ENCODE measurements at regions not wholly inside any gene's neighbourhood (a gene's known extent, or its start where the extent isn't known, plus 50 kb on each side); places are given as distances from the start of the nearest gene placed in this dataset.
"Not testable (repeated sequence)": the region's sequence is repeated elsewhere in the genome, so short reads cannot be mapped to it uniquely, and the experiment has no call there.

DNA sequence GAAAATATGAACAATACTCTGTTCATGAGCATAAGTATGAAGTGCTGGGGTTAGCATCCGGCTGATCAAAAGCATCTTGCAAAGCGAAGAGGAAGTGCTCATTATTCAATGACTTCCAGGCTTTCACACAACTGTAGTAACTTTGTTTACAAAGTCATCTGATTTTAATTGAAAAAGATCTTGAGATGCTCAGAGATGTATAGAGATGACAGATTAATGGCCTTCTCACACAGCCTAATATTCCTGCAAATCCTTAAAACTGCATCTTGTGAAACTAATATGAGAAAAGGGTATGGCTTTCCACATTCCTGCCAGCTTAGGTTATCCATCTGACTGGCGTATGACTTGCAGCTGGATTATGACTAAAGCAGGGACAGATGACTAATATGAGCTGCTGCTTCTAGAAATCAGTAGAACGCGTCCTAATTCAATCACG lies 125.4 kb downstream of the CASP12 start:
- no peaks in the 10 kb centered on the region for H3K9me3 ChIP-seq
- no peaks in the 10 kb centered on the region for H3K36me3 ChIP-seq (ENCODE audit: insufficient read depth in 1 of 2, low read depth in 1 of 2)
- no peaks in the 10 kb centered on the region for H3K4me1 ChIP-seq
- no peak overlapping the region for H3K27ac ChIP-seq
- no peak for DNase-seq
- H3K27me3 ChIP-seq (ENCODE audit: insufficient read depth in 3 of 3, low read length in 2 of 3) = no peaks in the 10 kb centered on the region
- TF ChIP-seq, protein P1, sequence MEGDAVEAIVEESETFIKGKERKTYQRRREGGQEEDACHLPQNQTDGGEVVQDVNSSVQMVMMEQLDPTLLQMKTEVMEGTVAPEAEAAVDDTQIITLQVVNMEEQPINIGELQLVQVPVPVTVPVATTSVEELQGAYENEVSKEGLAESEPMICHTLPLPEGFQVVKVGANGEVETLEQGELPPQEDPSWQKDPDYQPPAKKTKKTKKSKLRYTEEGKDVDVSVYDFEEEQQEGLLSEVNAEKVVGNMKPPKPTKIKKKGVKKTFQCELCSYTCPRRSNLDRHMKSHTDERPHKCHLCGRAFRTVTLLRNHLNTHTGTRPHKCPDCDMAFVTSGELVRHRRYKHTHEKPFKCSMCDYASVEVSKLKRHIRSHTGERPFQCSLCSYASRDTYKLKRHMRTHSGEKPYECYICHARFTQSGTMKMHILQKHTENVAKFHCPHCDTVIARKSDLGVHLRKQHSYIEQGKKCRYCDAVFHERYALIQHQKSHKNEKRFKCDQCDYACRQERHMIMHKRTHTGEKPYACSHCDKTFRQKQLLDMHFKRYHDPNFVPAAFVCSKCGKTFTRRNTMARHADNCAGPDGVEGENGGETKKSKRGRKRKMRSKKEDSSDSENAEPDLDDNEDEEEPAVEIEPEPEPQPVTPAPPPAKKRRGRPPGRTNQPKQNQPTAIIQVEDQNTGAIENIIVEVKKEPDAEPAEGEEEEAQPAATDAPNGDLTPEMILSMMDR (IDR thresholded peaks at IDR 0.05) = no peak
- intact Hi-C loops (cut with DNase I) = no loop called here
- ATAC-seq = peak in 1 of 4 donors; percentile 35
- no peak overlapping the region for H3K4me3 ChIP-seq
- WGBS, 3 donors = 15 to 26% (median 16%) methylated on average over 6 of the region's 6 CpGs

DNA sequence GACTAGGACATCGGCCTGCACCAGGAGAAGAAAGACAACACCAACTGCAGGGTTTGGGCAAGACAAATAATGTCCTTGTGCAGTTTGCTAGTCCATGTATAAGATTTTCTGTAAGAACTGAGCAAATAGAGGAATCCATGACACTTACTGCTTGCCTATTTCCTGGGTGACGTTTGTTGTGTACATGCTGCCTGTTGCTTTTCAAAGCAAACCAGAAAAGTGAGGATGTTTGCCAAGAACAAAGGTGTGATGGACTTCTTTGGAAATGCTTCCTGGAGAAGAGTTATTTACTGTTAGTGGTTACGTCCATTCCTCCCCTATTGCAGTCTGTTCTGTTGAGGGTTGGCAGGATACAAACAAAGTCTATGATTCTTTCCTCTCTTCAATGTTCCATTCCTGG lies 126.5 kb downstream of the CASP12 start:
- ATAC-seq (no peak), DNase-seq (no peak)
- Histone ChIP-seq H3K4me1 (no peaks in the 10 kb centered on the region), H3K27me3 (ENCODE audit: insufficient read depth in 3 of 3, low read length in 2 of 3) (no peaks in the 10 kb centered on the region), H3K36me3 (ENCODE audit: insufficient read depth in 1 of 2, low read depth in 1 of 2) (no peaks in the 10 kb centered on the region), H3K4me3 (no peak overlapping the region), H3K9me3 (no peaks in the 10 kb centered on the region), H3K27ac (no peak overlapping the region)
- TF ChIP-seq, protein P1 (IDR thresholded peaks at IDR 0.05) = no peak
- WGBS, 3 donors = 76 to 89% (median 82%) methylated on average over 3 of the region's 3 CpGs
- intact Hi-C loops (cut with DNase I) = no loop called here

- H3K4me3 ChIP-seq; H3K36me3 ChIP-seq (ENCODE audit: insufficient read depth in 1 of 2, low read depth in 1 of 2); H3K27ac ChIP-seq; intact Hi-C loops (cut with DNase I); H3K4me1 ChIP-seq; H3K27me3 ChIP-seq (ENCODE audit: insufficient read depth in 3 of 3, low read length in 2 of 3); ATAC-seq; DNase-seq; H3K9me3 ChIP-seq: not testable (repeated sequence)
- WGBS, 3 donors = 92 to 99% (median 95%) methylated on average over 3 of the region's 3 CpGs
These were observed 127.2 kb downstream of the CASP12 start for GRCh38 chr11:104771046-104771445.

GRCh38 chr11:104765401-104766095 lies 132.7 kb downstream of the CASP12 start:
- ATAC-seq (no peak), DNase-seq (no peak)
- 55 to 65% (median 56%) methylated on average over 8 of the region's 8 CpGs for WGBS, 3 donors
- Histone ChIP-seq H3K36me3 (ENCODE audit: insufficient read depth in 1 of 2, low read depth in 1 of 2) (no peaks in the 10 kb centered on the region), H3K4me1 (no peaks in the 10 kb centered on the region), H3K9me3 (no peaks in the 10 kb centered on the region), H3K27me3 (ENCODE audit: insufficient read depth in 3 of 3, low read length in 2 of 3) (no peaks in the 10 kb centered on the region), H3K27ac (no peak overlapping the region), H3K4me3 (no peak overlapping the region)
- intact Hi-C loops (cut with DNase I) = no loop called here
- TF ChIP-seq, protein P1 (IDR thresholded peaks at IDR 0.05) = no peak

- Histone ChIP-seq H3K4me1 (no peaks in the 10 kb centered on the region), H3K27me3 (ENCODE audit: insufficient read depth in 3 of 3, low read length in 2 of 3) (no peaks in the 10 kb centered on the region), H3K36me3 (ENCODE audit: insufficient read depth in 1 of 2, low read depth in 1 of 2) (no peaks in the 10 kb centered on the region), H3K9me3 (no peaks in the 10 kb centered on the region), H3K27ac (no peak overlapping the region), H3K4me3 (no peak overlapping the region)
- TF ChIP-seq, protein P1 (IDR thresholded peaks at IDR 0.05) = no peak
- intact Hi-C loops (cut with DNase I) = no loop called here
- WGBS, 3 donors = 20 to 44% (median 22%) methylated on average over 1 of the region's 1 CpG
- no peak for ATAC-seq
- no peak for DNase-seq
These were observed 133.6 kb downstream of the CASP12 start for GRCh38 chr11:104764710-104765045.
